Activated CD4-positive, alpha-beta T cell treated with anti-CD3 and anti-CD28 coated beads for 24 hours (primary cell): ENCODE measurements at regions not wholly inside any gene's neighbourhood (a gene's known extent, or its start where the extent isn't known, plus 50 kb on each side); places are given as distances from the start of the nearest gene placed in this dataset.
"Not testable (repeated sequence)": the region's sequence is repeated elsewhere in the genome, so short reads cannot be mapped to it uniquely, and the experiment has no call there.

Experiments used
- DNase-seq, 2 donors: peaks; one replicate each; pipeline ENCODE4 v3.0.0-alpha.2; 2020; ENCODE audit warnings: low read depth in 2 of 2

DNA sequence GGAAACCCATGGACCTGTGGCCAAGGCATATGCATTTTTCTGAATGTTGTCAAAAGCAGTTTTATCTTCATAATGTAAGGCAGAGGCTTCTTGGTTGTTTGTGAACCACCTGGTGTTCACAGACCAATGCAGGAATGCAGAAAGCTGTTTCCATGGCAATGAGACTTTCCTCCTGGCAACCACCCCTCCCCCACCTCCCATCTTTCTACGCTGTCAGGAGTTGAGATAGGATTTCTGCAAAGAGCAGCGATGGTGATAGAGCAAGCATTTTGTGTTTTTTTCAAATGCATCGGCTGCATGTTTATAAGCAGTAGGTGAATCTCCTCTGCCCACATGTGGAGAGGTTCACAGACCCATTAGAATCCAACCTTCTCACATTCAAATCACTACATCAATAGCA lies 114.1 kb upstream of the SMLR1 start:
- DNase-seq: no peak

DNA sequence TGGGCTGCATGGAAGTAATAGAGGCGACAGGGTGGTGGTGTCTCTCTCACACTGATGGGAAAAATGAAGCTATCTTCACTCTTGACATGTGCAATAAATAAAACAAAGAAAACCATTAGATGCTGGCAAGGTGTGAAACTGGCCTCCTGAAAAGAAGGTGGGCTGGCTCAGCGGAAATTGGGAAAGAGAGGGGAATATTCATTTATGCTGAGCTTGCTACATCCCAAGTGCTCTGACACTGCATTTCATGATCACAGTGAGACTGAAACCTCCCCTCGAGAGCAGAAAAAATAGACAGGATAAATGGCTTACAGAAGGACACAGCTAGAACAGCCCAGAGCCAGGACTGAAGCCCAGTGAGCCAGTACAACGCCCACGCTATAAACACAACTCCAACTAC lies 112.1 kb upstream of the SMLR1 start:
- DNase-seq: no peak

DNA sequence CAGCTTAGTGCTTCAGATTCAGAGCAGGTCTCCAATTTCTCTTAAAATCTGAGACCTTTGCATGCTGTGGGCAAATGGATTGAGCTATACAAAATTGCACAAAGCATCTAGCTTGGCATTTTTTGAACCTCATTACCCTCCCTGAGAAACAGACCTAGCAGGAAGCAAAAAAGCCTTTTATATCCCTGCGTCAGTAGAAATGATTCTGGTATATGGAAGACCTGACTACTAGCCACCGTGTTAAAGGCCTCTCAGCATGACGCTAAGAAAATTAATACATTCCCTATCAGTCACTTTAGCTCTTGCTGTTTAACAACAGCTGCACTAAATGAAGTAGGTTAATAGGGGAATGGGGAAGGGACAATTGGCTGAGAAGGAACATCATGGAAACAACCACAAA lies 110.7 kb upstream of the SMLR1 start:
- no peak for DNase-seq

DNA sequence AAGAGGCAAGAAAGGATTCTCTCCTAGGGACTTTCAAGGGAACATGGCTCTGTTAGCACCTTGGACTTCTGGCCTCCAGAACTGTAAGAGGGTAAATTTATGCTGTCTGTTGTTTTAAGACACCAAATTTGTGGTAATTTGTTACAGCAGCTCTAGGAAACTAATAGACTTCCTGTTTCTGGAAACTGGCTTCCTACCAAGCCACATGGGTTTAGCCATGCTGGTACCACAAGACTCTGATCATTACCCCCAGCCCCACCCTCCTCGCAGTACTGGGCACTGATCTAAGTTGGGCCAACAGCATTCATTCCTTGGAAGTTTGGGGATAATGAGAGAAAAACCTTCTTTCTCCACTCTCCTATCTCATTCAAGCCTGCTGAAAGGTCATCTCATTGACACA lies 109.5 kb upstream of the SMLR1 start:
- DNase-seq: no peak

DNA sequence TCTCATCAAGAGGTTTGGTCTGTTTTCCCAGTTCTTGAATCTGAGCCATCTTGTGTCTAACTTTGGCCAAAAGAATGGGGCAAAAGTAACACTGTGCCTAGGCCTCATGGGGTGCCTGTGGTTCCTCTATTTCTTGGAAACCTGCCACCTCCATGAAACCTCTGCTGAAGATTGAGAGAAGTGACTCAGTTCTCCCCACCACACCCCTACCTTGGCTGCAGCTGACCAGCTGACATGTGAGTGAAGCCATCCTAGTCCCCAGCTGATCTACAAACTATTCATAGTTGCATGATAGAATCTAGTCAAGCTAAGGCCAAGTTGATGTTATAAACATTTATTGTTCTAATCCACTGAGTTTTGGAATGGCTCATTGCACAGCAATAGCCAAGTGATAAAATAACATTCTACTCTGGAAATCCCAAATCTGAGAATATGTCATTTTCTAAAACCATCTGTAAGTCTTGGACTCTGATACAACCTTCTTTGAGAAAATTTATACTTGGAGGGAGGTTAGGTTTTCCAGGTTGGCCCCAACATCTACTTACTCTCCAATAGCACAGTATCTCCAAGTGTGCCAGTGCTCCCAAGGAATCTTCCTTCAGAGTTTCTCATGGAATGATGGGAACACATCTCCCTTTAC lies 107.0 kb upstream of the SMLR1 start:
- no peak for DNase-seq

DNA sequence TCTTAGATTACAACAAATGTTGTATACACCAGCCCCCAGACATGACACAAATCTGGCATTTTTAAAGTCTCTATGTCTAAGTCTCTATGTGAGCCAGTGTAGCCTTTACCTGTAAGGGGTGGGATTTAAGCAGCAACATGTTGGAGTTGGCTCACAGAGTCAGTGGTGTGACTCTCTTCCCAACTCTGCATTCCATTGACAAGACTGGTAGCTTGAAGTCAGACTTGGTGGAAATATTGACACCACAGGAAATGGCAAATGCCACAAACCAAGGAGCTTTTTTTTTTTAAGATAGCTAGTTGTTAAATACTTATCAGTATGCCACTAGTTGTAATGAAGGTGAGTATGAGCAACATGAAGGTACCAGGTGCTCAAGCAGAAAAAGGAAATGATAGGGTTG lies 103.1 kb upstream of the SMLR1 start:
- no peak for DNase-seq

DNA sequence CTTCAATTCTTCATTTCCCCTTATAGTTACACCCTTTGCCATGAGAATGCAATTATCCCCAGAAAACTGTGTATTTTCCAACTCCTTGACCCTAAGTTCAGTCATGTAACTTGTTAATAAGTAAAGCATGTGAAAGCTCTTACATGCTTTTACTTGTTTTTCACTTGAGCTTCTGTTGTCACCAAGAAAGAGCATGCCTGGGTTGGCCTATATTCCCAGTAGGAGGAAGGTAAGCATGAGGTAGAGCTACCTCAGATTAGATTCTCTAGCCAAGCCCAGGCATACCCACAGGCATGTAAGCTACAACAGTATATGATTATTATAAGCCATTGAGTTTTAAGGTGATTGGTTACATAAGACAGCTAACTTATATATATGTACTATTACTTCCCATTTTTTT lies 101.7 kb upstream of the SMLR1 start:
- no peak for DNase-seq

DNA sequence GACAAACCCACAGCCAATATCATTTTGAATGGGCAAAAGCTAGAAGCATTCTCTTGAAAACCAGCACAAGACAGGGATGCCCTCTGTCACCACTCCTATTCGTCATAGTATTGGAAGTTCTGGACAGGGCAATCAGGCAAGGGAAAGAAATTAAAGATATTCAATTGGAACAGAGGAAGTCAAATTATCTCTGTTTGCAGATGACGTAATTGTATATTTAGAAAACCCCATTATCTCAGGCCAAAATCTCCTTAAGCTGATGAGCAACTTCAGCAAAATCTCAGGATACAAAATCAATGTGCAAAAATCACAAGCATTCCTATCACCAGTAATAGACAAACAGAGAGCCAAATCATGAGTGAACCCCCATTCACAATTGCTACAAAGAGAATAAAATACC lies 99.1 kb upstream of the SMLR1 start:
- DNase-seq: not testable (repeated sequence)

DNA sequence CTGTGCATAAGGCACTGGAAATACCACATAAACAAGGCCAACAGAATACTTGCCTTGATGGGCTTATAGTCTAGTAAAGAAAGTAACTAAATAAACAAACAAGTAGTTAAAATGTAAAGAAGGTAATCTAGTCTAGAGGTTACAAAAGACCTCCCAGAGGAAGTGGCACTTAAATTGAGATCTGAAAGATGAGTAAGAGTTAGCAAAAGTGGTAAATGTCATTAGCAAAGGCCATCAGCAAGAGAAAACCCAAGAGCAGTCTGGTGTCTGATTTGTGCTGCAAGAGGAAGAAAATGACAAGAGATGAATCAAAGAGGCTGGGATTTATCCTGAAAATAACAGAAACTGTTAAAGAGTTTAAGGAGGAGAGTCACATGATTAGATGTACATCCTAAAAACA lies 96.6 kb upstream of the SMLR1 start:
- no peak for DNase-seq

DNA sequence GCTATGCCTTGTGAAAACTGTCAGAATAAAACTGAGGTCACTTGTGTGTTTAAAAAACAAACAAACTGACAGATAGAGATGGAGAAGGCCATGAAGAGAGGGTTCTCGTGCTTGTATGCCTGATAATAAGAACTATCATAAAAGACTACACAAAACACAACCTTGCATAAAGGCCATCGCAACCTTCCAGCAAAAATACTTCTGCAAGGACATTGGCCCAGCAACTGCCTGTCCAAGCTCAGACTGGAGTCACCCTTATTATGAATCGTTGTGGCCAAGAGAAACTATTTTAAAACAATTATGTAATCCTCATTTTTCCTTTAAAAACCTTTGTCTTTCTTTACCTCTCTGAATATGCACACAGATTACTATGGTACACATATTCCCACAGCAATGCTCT lies 93.0 kb upstream of the SMLR1 start:
- no peak for DNase-seq

DNA sequence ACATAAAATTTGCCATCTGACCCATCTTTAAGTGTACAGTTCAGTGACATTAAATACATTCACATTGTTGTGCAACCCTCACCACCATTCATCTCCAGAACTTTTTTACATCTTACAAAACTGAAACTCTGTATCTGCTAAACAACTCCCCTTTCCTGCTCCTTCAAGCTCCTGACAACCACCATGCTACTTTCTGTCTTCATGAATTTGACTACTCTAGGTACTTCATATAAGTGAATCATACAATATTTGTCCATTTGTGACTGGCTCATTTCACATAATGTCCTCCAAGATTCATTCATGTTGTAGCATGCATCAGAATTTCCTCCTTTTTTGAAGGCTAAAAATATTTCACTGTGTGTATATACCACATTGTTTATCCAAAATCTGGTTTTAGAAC lies 86.9 kb upstream of the SMLR1 start:
- no peak for DNase-seq

DNA sequence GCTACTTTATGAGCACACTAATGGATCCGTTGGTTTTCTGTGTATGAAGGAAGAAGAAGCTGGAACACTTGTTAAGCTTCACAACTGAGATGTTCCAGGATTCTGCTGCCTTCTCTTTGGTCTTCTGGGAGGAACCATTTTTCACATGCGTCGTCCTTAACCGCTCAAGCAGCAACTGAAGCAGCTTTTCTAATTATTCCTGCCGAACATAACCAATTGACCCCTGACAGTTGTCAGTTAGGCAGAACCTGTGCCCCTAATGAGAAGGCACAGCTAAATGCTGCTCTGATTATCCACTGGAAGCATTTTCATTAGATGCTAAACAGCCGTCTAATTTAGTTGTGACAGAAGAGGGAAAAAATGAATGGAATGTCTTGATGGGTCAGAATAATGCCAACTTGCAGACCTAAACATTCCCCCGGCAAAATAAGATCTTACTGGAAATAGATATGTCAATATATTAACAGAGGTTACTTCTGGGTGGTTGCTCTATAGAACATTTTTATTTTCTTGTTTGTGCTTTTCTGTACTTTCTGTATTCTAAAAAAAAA lies 85.0 kb upstream of the SMLR1 start:
- no peak for DNase-seq

DNA sequence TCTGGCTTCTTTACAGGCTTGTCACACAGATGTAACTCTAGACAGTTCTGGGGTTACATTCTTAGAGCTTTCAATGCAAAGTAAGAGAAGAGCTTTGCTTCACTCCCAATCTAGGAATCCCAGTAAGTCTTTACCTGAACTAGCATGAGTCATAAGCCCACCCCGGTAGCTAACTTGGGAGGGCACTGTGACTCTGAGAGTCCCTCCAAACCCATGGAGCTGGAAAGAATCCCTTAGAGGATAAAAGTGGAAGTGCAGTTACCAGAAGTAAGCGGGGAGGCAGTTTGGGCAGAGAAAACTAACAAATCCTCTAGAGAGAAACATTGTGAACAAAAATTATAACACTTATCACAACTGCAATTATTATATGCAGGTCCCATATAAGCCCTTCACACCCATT lies 84.0 kb upstream of the SMLR1 start:
- no peak for DNase-seq

DNA sequence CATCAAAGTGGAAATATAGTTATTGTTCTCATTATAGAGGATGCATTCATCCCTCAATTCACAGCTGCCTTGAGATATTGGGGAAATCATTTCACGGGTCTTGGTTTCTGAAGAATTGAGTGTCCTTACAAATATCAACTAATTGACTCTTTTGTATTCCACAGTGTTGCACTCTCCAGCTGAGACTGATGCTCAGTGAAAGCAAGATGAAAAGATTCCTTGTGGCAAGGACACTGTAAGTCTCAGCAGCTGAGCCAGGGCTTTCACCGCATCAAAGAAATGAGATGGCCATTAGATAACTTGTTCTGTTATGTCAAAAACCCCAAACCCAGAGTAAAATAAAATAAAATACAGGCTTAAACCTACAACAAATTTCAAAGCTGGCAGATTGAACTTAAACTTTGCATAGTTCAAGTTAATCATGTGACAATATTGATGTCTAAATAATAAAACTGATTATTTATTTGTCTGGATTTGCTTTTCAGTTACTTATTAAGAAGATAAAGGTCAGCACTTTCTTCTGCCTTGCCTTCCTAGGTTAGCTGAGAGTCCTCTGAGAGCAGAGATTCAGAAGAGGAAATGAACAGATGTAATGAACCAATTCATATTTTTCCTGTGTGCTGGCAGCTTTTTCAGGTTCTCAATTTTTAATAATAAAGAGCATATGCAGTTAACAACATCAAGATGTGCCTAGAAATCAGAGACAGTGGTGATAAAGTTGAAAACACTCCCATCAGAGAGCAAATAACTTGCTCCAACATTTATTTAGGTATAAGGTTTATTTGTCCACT lies 82.4 kb upstream of the SMLR1 start:
- DNase-seq: no peak

DNA sequence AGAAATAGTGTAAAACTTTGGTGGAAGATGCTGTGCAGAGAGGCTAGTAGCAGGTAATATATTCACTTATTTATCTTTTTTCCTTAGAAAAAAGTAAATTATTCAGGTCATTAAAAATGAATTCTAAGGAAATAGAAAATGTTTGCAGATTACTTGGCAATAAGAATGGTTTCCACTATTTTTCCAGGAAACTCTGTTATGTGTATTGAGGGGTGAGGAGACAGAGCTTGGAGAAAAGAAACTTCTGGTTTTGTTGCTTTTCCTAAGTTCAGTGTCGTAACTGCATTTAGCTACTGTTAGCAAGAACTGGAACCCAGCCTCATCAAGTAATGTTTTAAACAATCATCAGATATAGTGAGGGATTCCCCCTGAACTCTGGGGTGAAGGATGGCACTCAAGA lies 79.2 kb upstream of the SMLR1 start:
- no peak for DNase-seq

DNA sequence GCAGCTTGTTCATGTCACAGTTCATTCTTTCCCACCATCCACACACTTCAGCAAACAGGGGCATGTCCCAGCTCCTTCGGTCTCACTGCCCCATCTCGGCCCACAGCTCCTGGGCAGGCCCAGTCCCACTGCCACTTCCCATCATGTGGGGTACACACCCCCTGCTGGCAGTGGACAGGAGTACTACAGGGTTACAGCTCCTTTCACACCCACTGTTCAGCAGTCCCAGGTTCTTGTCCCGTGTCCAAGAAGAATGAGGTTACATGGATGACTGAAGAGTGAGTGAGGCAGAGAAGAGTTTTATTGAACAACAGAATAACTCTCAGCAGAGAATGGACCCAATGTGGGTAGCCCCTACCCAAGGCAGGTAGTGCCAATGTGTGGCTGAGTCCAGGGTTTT lies 77.8 kb upstream of the SMLR1 start:
- no peak for DNase-seq

DNA sequence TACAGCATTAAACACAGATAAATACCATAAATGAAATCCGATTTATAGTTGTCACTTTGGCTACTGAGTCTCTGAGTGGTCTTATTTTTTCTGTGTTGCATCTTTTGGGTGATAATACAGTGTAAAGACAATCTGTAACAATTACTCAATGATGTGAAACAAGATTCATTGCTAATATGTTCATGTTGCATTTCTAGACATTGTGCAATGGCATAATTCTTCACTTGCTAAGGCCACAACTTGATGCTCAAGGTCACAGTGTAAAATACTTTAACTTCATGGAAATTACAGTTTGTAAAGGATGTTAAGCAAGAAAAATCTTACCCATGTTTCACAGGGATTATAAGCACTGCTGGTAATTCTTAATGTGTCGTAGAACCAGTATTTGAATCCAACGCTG lies 74.9 kb upstream of the SMLR1 start:
- DNase-seq: no peak

DNA sequence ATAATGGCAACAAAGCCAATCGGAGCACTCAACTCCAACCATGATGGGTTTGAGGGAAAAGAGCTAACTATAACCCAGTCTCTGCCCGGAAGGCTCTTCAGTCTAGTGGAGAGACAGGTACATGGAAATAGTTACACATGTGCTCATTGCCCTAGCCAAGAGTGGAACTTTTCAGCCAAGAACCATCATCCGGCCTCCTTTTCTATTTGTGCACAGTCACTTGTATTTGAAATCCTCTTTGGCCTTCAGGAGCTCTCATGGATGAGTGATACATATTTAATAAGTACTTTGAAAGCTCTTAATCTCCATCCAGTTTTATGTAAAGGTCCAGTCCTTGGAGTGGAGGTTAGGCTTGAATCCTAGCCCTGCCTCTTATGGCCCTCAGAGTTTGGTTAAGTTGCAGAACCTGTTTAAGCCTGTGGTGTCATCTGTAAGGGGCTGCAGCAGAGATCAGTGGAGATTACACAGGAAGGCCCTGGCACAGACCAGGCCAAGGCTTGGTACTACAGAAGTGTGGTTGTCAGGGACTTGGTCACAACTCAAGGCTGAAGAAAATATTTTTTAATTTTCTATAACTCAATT lies 72.3 kb upstream of the SMLR1 start:
- DNase-seq: no peak

DNA sequence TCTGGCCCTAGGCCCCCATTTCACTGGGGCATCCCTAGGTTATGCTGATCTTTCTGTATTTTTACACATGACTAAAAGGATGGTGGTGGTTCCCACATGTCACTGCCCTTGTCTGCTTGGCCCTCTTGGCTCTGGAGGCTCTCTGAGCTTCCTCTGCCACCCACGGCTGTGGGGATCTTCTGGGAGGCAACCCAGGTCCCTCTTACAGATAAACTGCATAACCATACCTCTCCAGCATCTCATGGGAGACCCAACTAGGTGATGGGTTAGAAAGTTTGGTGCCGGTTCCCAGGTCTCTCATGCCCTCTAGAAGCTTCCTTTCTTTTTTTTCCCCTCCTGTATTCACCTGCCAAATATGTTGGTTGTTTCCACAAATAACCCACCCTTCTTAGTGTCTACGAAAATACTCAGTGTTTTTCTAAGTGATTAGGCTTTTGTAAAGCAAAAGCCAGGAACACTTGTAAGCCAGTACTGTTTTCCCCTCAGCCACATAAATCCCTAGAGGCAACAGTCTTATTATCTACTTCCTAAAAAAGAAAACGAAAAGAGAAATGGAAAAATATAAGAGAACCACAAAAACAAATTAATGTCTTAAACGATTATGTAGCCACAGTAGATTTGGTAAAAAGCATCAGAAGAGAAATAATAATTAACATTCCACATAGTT lies 71.7 kb upstream of the SMLR1 start:
- no peak for DNase-seq

DNA sequence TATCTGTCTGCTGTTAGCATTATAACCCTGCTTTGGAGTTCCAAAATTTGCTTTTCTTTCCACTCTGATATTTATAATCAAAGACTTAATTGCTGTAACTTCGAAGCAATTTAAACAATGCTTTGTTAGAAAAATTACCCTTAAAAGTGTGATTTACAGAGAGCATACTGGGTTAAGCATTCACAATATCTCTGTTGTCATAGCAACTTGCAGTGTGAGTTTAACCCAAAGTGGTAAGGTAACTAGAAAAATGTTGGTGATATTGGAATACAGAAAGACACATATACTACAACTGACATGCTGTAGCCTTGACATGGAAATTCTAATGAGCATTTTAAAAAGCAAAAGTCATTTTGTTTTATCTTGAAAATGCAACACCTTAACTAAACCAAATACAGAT lies 70.4 kb upstream of the SMLR1 start:
- no peak for DNase-seq

DNA sequence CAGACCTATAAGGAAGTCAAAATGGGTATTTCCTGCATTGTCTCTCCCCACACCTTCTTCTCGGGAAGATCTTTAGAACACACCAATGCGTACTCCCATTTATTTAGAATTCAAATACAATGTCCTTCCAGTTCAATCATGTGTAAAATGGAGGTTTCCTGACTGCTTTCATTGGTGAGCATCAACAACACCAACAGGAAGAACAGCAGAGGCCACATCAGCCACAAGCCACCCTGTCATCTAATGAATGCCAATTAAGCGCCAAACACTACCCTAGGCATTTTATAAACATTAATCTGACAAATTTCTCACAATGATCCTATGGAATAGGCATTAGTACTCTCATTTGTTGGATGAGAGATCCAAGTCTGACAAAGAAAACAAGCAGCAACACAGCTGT lies 68.4 kb upstream of the SMLR1 start:
- DNase-seq: no peak

DNA sequence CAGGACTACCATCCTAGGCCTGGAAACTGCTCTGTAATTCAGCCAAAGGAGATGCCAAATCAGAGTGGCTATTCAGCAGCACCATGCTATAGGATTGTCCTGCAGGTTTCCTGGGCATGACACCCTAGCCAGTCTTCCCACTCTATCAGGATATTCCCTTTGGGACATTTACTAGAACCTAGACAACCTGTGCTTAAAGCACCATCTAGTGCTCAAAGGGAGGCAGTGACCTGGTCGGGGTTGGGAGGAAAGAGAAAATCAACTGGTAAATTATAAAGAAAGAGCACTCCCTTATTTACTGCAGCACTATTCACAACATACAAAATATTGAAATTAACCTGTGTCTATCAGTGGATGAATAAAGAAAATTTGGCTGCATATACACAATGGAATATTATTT lies 67.2 kb upstream of the SMLR1 start:
- no peak for DNase-seq

DNA sequence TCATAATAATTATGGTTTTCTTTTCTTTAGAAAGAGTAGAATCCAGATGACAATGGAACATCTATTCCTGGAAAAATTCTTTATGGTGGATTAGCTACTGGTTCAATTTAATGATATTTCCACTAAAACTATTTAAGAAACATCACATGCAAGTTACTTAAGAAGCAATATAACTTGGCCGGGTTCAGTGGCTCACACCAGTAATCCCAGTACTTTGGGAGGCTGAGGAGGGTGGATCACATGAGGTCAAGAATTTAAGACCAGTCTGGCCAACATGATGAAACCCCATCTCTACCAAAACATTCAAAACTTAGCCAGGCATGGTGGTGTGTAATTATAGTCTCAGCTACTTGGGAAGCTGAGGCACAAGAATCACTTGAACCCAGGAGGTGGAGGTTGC lies 65.9 kb upstream of the SMLR1 start:
- DNase-seq: no peak
